Bronchial epithelial cell (primary cell): ENCODE measurements at regions not wholly inside any gene's neighbourhood (a gene's known extent, or its start where the extent isn't known, plus 50 kb on each side); places are given as distances from the start of the nearest gene placed in this dataset.
A peak's percentile ranks its signal among the peaks of the same experiment; 100 is the strongest.

Experiments
- DNase-seq: peaks from one replicate; pipeline ENCODE4 v3.0.0-alpha.2; 2010; ENCODE audit warnings: low read depth
- FAIRE-seq: peaks from 2 replicates; lab custom pipeline; 2011; peaks lifted over from hg19 to GRCh38; lab: Jason Lieb, UNC
- H3K27me3 ChIP-seq: 2 replicates; pipeline ENCODE4 v1.5.1; 2011; ENCODE audit warnings: low read length; ENCODE audit not compliant: control insufficient read depth, insufficient read depth
- H3K36me3 ChIP-seq: 2 replicates; pipeline ENCODE4 v1.5.1; 2011; ENCODE audit warnings: low read length; ENCODE audit not compliant: control insufficient read depth, insufficient read depth
- H3K4me3 ChIP-seq: 2 replicates; pipeline ENCODE4 v1.5.1; 2011; ENCODE audit warnings: mild to moderate bottlenecking, low read depth, low read length, control low read depth
- CTCF ChIP-seq: IDR thresholded peaks from 2 replicates; pipeline ENCODE4 v1.5.1; 2011; ENCODE audit warnings: mild to moderate bottlenecking, moderate library complexity, low read length, control low read depth, inconsistent platforms; ENCODE audit not compliant: insufficient read depth, severe bottlenecking

GRCh38 chr18:52222211-52222610 lies 117.8 kb upstream of the DCC start:
- H3K27me3 ChIP-seq = no peaks in the 10 kb centered on the region
- FAIRE-seq (no peak), DNase-seq (no peak)
- H3K36me3 ChIP-seq = no peaks in the 10 kb centered on the region
- no peak overlapping the region for H3K4me3 ChIP-seq
- TF ChIP-seq CTCF = no peak

GRCh38 chr18:52227536-52227935 lies 112.5 kb upstream of the DCC start:
- Histone ChIP-seq H3K4me3 (no peak overlapping the region), H3K27me3 (no peaks in the 10 kb centered on the region), H3K36me3 (no peaks in the 10 kb centered on the region)
- no peak for TF ChIP-seq CTCF
- DNase-seq (no peak), FAIRE-seq (no peak)

- no peaks in the 10 kb centered on the region for H3K36me3 ChIP-seq
- no peak overlapping the region for H3K4me3 ChIP-seq
- TF ChIP-seq CTCF = no peak
- DNase-seq (no peak), FAIRE-seq (no peak)
- no peaks in the 10 kb centered on the region for H3K27me3 ChIP-seq
Observed at GRCh38 chr18:52228166-52228565, 111.8 kb upstream of the DCC start.

- no peak for TF ChIP-seq CTCF
- no peak overlapping the region for H3K4me3 ChIP-seq
- no peaks in the 10 kb centered on the region for H3K36me3 ChIP-seq
- FAIRE-seq = no peak
- no peaks in the 10 kb centered on the region for H3K27me3 ChIP-seq
- peak; percentile 64 for DNase-seq
Observed at GRCh38 chr18:52236131-52236530, 103.9 kb upstream of the DCC start.

GRCh38 chr18:52237551-52237950 lies 102.4 kb upstream of the DCC start:
- TF ChIP-seq CTCF = no peak
- Histone ChIP-seq H3K4me3 (no peak overlapping the region), H3K36me3 (no peaks in the 10 kb centered on the region), H3K27me3 (no peaks in the 10 kb centered on the region)
- peak; percentile 91 for DNase-seq
- peak; percentile 97 for FAIRE-seq

GRCh38 chr18:52242711-52243110 lies 97.3 kb upstream of the DCC start:
- no peak for TF ChIP-seq CTCF
- H3K27me3 ChIP-seq = no peaks in the 10 kb centered on the region
- H3K36me3 ChIP-seq = no peaks in the 10 kb centered on the region
- FAIRE-seq (no peak), DNase-seq (peak; percentile 5)
- H3K4me3 ChIP-seq = no peak overlapping the region
